GM12892 (cell line): ENCODE measurements at regions not wholly inside any gene's neighbourhood (a gene's known extent, or its start where the extent isn't known, plus 50 kb on each side); places are given as distances from the start of the nearest gene placed in this dataset.

ENCODE experiments used
- POLR2A ChIP-seq: IDR thresholded peaks from 2 replicates; pipeline ENCODE4 v1.6.1; 2011; ENCODE audit warnings: low read depth, low read length, control low read depth
- POLR2AphosphoS5 ChIP-seq: IDR thresholded peaks from 2 replicates; pipeline ENCODE4 v1.6.1; 2011; ENCODE audit warnings: low read depth, low read length, control low read depth
- TAF1 ChIP-seq: IDR thresholded peaks from 2 replicates; pipeline ENCODE4 v1.6.1; 2011; ENCODE audit warnings: low read depth, mild to moderate bottlenecking, control low read depth, low read length, borderline replicate concordance

DNA sequence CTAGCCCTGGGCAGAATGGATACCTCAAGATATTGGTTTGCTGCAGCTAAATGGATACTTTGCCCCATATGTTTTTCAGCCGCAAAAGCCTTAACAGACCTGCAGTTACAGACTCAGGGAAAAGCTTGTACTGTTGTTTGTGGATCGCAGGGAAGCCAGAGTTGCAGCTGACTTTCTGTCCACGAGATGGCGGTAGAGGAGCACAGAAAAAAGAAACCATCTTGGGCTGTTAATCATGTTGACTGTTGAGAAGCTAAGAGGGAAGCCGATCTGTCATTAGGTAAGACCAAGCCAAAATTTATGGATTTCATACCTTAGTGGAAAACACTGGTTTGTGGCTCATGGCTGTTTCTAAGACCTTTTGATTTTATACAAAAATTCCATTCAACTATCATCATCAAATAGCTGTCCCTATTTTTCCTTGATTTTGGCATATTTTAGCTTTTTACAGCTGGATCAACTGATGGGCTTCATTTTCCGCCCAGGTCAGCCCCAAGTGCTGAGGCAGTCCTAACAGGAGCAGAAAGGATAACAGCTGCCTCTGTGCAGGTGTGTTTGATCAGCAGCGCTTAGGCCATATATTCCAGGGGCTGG lies 205.7 kb upstream of the ZPLD1 start:
- no peak for TF ChIP-seq TAF1
- TF ChIP-seq POLR2AphosphoS5, result no peak
- TF ChIP-seq POLR2A, result no peak
